Muscle layer of duodenum (tissue), 2 donors: ENCODE measurements at regions not wholly inside any gene's neighbourhood (a gene's known extent, or its start where the extent isn't known, plus 50 kb on each side); places are given as distances from the start of the nearest gene placed in this dataset.

ENCODE experiments used
- H3K27ac ChIP-seq: one replicate; pipeline ENCODE4 v1.7.0; 2013; ENCODE audit warnings: mild to moderate bottlenecking, low read length
- H3K27me3 ChIP-seq: one replicate; pipeline ENCODE4 v1.7.0; 2013; ENCODE audit warnings: low read depth, mild to moderate bottlenecking, control low read depth, low read length
- H3K36me3 ChIP-seq, 2 donors: one replicate each; pipeline ENCODE4 v1.7.0; 2013; ENCODE audit warnings: low read length in 2 of 2, control low read depth in 1 of 2, mild to moderate bottlenecking in 1 of 2; ENCODE audit not compliant: insufficient read depth in 2 of 2, control insufficient read depth in 1 of 2
- H3K4me1 ChIP-seq, 2 donors: one replicate each; pipeline ENCODE4 v1.7.0; 2013; ENCODE audit warnings: low read length in 2 of 2, mild to moderate bottlenecking in 2 of 2, control low read depth in 1 of 2, moderate library complexity in 1 of 2; ENCODE audit not compliant: insufficient read depth in 2 of 2, control insufficient read depth in 1 of 2
- H3K4me3 ChIP-seq, 2 donors: one replicate each; pipeline ENCODE4 v1.7.0; 2013; ENCODE audit warnings: low read length in 2 of 2, low read depth in 1 of 2, mild to moderate bottlenecking in 1 of 2
- H3K9me3 ChIP-seq, 2 donors: one replicate each; pipeline ENCODE4 v1.7.0; 2013; ENCODE audit warnings: low read length in 2 of 2, control low read depth in 1 of 2, mild to moderate bottlenecking in 1 of 2; ENCODE audit not compliant: control insufficient read depth in 1 of 2
- donor health status: healthy.

GRCh38 chr18:76115580-76115979 is 379.5 kb downstream of the ZNF516 start:
- Histone ChIP-seq H3K27ac (no peak overlapping the region), H3K27me3 (no peaks in the 10 kb centered on the region), H3K9me3 (no peaks in the 10 kb centered on the region), H3K4me3 (no peak overlapping the region), H3K36me3 (no peaks in the 10 kb centered on the region), H3K4me1 (no peaks in the 10 kb centered on the region)

DNA sequence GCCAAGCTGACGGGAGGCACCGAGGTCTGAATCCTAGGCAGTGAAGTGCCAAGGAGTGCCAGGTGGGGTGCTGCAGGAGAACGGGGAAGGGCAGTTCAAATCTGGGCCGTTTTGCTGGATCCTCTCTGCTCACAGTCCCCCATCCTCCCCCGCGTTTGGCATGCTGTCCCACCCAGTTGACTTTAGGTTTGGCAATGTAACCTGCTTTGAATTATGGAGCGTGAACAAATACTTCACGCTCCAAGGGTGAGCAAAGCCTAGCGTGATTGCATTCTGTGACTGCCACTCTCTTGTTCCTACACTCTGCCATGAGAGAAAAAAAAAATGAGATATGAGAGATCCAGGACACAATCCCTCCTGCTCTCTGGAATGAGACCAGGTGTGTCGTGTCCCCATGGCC is 381.9 kb downstream of the ZNF516 start:
- Histone ChIP-seq H3K36me3 (no peaks in the 10 kb centered on the region), H3K27ac (no peak overlapping the region), H3K4me1 (no peaks in the 10 kb centered on the region), H3K4me3 (no peak overlapping the region), H3K9me3 (no peaks in the 10 kb centered on the region), H3K27me3 (no peaks in the 10 kb centered on the region)

DNA sequence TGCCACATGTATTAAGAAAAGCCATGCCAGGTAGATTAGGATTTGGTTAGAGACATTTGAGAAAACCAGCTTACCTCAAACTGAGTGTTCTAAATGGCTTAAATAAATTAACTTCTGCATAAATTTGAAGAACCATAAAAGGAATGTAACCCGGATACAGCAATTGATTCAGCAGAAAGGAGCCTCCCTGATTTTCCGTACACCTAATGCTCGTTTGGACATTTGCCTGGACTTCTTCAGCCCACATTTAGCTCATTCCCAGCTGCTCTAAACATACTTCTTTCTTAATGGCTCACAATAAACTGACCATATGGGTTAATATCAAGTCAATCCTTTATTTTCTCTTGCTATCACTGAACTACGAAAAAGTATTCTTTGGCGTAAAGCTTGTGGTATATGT is 392.4 kb downstream of the ZNF516 start:
- Histone ChIP-seq H3K4me3 (no peak overlapping the region), H3K36me3 (no peaks in the 10 kb centered on the region), H3K4me1 (no peaks in the 10 kb centered on the region), H3K27ac (no peak overlapping the region), H3K27me3 (no peaks in the 10 kb centered on the region), H3K9me3 (peaks cover 0 to 10% of the 10 kb centered on the region in 2 donors)

DNA sequence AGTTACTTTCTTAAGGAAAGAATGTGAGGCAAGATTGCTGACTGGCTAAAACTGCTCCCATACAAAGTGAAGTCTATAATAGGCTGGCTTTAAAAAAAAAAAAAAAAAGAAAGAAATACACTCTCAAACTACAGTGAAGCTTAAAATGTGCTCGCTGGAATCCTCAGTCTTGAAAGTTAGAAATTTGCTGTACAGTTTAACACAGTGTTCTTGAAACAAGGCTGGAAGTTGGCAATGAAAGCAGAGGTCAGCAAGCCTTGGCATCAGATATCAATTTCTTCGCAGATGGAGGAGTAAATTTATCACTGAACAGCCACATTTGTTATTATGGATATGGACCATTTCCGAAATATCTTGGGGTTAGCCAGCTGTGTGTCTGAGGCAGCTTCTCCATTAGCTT is 392.9 kb downstream of the ZNF516 start:
- H3K9me3 ChIP-seq: peaks cover 0 to 10% of the 10 kb centered on the region in 2 donors
- no peaks in the 10 kb centered on the region for H3K27me3 ChIP-seq
- H3K36me3 ChIP-seq: no peaks in the 10 kb centered on the region
- H3K4me3 ChIP-seq: no peak overlapping the region
- no peaks in the 10 kb centered on the region for H3K4me1 ChIP-seq
- no peak overlapping the region for H3K27ac ChIP-seq

GRCh38 chr18:76099931-76100457 is 395.0 kb downstream of the ZNF516 start:
- H3K9me3 ChIP-seq: peaks cover 0 to 10% of the 10 kb centered on the region in 2 donors

GRCh38 chr18:76098674-76099411 is 396.2 kb downstream of the ZNF516 start:
- Histone ChIP-seq H3K9me3 (peaks cover 0 to 3% of the 10 kb centered on the region in 2 donors), H3K27me3 (no peaks in the 10 kb centered on the region), H3K4me1 (no peaks in the 10 kb centered on the region), H3K36me3 (no peaks in the 10 kb centered on the region), H3K27ac (no peak overlapping the region), H3K4me3 (no peak overlapping the region)

More at GRCh38 chr18:76099931-76100457, 395.0 kb downstream of the ZNF516 start:
- Histone ChIP-seq H3K4me3 (no peak overlapping the region), H3K27me3 (no peaks in the 10 kb centered on the region), H3K27ac (no peak overlapping the region), H3K36me3 (no peaks in the 10 kb centered on the region), H3K4me1 (no peaks in the 10 kb centered on the region)

DNA sequence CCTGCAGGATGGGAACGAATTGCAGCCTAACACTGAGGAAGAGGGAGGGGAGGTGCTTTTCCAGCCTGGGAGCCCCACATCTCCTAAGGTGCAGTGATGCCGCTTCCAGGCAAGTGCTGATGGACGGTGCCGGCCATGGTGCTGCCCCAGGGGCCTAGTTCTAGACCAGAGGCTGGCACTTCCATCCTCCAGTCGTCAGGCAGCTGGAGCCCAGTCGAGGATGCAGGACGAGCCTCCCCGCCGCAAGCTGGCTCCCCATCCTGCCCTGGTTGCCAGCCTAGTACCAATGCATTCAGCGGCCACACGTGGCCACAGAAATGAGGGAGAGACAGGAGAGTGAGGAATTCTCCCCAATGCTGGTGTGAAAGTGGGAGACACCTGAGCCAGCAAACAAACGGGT is 413.5 kb downstream of the ZNF516 start:
- Histone ChIP-seq H3K27me3 (no peaks in the 10 kb centered on the region), H3K4me3 (no peak overlapping the region), H3K27ac (no peak overlapping the region), H3K4me1 (no peaks in the 10 kb centered on the region), H3K9me3 (peaks cover 0 to 7% of the 10 kb centered on the region in 2 donors), H3K36me3 (no peaks in the 10 kb centered on the region)

GRCh38 chr18:76080430-76080829 is 414.6 kb downstream of the ZNF516 start:
- Histone ChIP-seq H3K27me3 (no peaks in the 10 kb centered on the region), H3K4me3 (no peak overlapping the region), H3K27ac (no peak overlapping the region), H3K9me3 (peaks cover 0 to 3% of the 10 kb centered on the region in 2 donors), H3K4me1 (no peaks in the 10 kb centered on the region), H3K36me3 (no peaks in the 10 kb centered on the region)

GRCh38 chr18:76075777-76076176 is 419.3 kb downstream of the ZNF516 start:
- Histone ChIP-seq H3K36me3 (no peaks in the 10 kb centered on the region), H3K4me1 (no peaks in the 10 kb centered on the region), H3K27ac (no peak overlapping the region), H3K27me3 (no peaks in the 10 kb centered on the region), H3K4me3 (no peak overlapping the region), H3K9me3 (no peaks in the 10 kb centered on the region)

GRCh38 chr18:76064998-76065397 is 430.0 kb downstream of the ZNF516 start:
- no peak overlapping the region for H3K4me3 ChIP-seq
- H3K4me1 ChIP-seq: no peaks in the 10 kb centered on the region
- H3K27me3 ChIP-seq: no peaks in the 10 kb centered on the region
- no peak overlapping the region for H3K27ac ChIP-seq
- no peaks in the 10 kb centered on the region for H3K36me3 ChIP-seq
- no peaks in the 10 kb centered on the region for H3K9me3 ChIP-seq

GRCh38 chr18:76058146-76058545 is 436.9 kb downstream of the ZNF516 start:
- Histone ChIP-seq H3K9me3 (no peaks in the 10 kb centered on the region), H3K36me3 (no peaks in the 10 kb centered on the region), H3K27ac (no peak overlapping the region), H3K4me3 (no peak overlapping the region), H3K27me3 (no peaks in the 10 kb centered on the region), H3K4me1 (no peaks in the 10 kb centered on the region)

- H3K4me3 ChIP-seq: no peak overlapping the region
- H3K36me3 ChIP-seq: no peaks in the 10 kb centered on the region
- H3K27me3 ChIP-seq: no peaks in the 10 kb centered on the region
- no peaks in the 10 kb centered on the region for H3K4me1 ChIP-seq
- no peak overlapping the region for H3K27ac ChIP-seq
- H3K9me3 ChIP-seq: no peaks in the 10 kb centered on the region
Measured at GRCh38 chr18:76057386-76057785, 437.7 kb downstream of the ZNF516 start.
